Left cardiac atrium (tissue), 4 donors: ENCODE measurements at regions not wholly inside any gene's neighbourhood (a gene's known extent, or its start where the extent isn't known, plus 50 kb on each side); places are given as distances from the start of the nearest gene placed in this dataset.

Experiments
- ATAC-seq, 2 donors: fragments of 200-7000 bp; cut with Tn5 transposase; one replicate each; pipeline ENCODE4 v1.9.1; 2020; ENCODE audit warnings: mild to moderate bottlenecking in 2 of 2, moderate library complexity in 2 of 2
- DNase-seq: peaks from one replicate; pipeline ENCODE4 v3.0.0-alpha.2; 2020
- intact Hi-C, 2 donors: fragments of 100-400 bp; cut with DNase I; formaldehyde crosslinking; loops; one replicate each; pipeline versions ENCODE4 v1.14.1 to v1.15.1; 2022 to 2023
- donor health status: DM: no; HTN: yes; CAD: no.
- donor health status: DM: no; HTN: yes; CAD: no; lungs with severe emphysema.
- donor health status: DM: yes; HTN: yes; CAD: no.
- donor health status: Dilated cardiomyopathy.

GRCh38 chr11:121241343-121242211, 51.0 kb upstream of the SC5D start:
- DNase-seq (no peak), ATAC-seq (peak in 1 of 2 donors; percentile 21)
- intact Hi-C loops, result no loop called here
